ENCODE measurements at regions not wholly inside any gene's neighbourhood (a gene's known extent, or its start where the extent isn't known, plus 50 kb on each side); places are given as distances from the start of the nearest gene placed in this dataset.

DNA sequence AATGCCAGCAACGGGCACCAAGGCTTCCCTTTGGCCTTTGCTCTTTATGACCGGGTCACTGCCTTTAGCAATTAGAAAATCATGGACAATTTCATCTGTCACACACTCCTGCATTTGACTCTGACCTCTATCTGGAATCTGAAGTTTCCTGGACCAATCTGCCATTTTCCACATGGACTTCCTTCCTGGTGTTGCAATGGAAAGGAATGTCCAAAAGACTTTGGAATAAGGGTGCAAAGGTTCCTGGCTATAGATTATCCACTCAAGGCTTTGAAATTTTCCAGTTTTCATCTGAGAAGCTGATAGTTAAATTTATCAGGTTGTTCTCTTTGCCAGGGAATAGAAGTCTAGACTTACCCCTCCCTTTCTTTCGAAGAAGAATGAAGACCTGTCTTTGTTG is 523.1 kb upstream of the ZNF462 start:
- no peak for DNase-seq

DNA sequence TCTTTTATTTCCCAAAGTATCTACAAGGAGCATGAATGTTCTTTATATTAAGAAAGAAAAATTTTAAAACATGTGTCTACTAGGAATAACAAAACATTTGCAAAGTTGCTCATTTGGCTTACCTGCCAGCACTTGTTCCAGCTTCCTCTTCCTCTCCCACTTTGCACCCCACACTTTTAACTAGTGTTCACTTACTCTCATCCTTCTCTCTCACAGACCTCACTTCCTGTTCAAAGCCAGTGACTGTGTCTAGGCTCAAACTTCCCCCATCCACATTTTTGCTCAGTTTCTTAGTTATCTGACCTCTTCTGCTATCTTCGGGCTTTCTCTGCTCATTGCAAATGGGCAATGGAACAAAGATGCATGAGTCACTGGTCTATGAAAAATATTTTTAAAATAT is 512.2 kb upstream of the ZNF462 start:
- no peak for DNase-seq

DNA sequence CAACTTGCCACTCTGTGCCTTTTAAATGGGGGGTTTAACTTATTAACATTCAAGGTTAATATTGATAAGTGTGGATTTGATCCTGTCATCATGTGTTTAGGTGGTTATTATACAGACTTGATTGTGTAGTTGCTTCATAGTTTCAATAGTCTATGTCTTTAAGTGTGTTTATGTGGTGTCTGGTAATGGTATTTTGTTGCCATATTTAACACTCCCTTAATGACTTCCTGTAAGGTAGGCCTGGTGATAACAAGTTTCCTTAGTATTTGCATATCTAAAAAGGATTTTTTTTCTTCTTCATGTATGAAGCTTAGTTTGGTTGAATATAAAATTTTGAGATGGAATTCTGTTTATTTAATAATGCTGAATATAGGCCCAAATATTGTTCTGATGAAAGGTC is 506.0 kb upstream of the ZNF462 start:
- DNase-seq = no peak

DNA sequence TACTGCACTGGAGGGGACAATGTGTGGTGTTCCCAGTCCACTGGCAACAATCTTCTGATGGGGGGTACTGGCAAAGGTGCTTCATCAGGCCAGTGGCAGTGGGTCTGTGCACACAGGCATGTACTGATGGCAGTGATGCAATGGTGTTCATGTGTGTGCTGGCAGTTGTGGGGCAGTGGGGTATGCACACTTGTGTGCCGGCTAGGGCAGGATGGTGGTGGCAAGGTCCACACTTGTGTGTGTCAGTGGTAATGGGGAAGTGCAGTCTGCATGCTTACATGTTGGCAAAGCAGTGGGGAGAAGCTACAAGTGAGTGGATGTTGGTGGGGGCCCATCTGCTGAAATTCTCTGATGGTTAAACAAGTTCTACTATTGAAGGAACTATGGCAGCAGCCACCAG is 504.6 kb upstream of the ZNF462 start:
- DNase-seq = no peak

DNA sequence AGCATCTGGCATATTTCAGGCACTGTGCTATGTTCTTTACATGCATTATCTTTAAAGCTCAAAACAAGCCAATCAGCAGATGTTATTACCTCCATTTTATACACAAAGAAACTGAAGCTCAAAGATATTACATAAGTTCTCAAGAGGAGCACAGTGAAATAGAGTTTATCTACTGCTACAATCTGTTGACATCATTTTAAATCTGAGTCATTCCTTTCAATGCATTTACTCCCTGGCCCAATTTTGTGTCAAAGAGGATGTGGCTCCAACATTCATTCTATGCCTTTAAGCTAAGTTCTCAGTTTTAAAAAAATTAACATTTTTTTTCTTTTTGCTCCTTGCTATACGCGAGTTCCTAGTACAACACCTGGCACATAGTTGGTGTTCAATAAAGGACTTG is 486.3 kb upstream of the ZNF462 start:
- DNase-seq = no peak

DNA sequence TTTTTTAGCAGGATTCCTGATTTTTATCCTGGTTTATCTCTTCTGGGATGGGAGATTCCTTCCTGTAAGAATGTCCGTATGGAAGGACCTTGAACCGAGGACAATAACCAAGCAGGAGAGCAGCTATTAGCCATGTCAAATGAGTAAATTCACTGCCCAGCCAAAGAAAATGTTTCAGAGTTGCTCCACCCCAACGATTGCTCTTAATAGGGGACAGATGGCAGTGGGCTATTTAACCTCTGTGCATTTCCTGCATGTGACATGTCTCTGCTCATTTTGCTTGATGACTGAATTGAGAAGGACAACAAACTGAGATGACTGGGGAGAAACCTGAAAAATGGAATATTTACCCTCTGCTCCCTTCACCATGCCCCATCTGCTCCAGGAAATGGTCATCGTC is 479.9 kb upstream of the ZNF462 start:
- DNase-seq = no peak

DNA sequence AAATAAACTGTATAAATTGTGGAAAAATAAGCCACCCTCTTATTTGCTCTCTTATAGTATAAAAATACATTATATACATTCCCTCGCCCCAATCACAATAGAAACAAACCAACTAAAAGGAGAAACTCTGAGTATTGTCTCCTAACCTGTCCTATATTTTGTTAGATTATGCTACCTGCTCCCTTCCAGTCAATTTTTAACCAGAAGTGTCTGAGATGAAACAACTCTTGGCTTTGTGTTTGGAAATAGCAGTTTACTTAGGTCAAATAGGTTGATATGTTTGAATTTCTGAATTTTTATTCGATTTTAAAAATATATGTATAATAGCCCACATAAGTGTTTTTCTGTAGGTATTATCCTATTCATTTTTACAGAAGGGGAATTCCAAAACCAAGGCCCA is 475.0 kb upstream of the ZNF462 start:
- no peak for DNase-seq

DNA sequence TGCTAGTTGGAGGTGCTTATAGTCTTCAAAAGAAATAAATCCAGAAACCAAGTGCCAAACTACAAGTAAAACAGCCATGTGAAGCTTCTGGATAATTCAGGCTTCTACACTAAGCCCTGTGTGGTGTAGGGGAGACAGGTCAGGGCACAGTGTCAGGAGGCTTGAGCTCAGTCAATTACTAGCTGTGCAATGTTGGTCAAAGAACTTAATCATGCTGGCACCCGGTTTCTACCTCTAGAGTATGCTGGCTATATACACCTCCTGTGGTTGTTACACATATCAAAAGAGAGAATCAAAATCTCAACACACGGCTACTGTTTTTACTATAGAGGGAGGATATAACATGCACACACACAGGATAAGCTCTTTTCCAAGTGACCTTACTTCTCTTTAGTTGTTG is 469.7 kb upstream of the ZNF462 start:
- no peak for DNase-seq

DNA sequence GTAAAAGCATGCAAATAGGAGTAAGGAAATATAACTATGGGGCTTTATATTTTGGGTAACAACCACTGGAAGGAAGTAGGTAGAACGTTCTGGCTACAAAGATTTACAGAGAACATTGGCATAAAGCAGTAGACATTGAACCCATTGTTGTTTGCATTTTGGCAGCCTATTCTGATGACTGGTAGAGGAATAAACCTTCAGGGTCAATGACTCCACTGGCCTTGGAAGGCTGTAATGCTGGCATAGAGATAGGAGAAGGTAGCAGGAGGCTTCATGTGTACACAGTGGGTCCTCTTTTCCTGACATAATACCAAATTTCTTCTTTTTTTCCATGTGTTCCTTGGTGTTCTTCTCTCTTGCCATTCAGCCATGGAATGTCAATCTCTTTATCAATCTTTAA is 462.8 kb upstream of the ZNF462 start:
- DNase-seq = no peak

DNA sequence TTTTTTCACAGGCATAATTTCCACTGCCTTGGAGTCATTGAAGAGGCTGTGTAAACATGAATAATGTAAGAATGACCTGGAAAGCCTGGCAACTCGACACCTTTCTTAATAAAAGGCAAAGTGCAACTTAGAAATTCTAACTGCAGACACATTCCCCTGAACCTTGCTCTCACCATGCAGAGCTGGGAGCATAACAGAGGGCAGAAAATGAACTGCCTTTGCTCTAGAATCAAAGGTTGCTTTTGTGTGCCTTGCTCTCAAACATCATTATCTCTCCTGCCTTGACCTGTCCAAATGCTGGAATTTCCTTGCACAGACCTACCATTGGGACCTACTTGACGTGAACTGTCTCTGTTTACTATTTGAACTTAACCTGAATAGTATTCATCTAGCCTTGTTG is 462.0 kb upstream of the ZNF462 start:
- DNase-seq = no peak

DNA sequence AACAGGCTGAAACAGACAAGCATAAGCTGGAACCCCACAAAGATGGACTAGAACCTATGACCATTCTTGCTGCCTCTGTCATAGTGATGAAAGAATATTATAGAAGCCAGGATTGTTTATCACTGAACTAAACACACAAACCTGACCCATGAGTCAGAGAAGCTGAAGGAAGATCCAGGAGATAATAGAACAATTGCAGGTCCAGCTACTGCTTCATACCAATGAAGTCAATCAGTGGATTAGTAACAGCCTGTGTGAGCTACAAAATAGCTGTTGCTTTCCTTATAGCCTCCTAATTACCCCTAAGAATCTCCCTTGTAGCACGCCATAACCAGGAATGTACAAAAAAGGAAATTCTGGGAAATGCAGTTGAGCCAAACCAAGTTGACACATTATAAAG is 459.9 kb upstream of the ZNF462 start:
- no peak for DNase-seq

DNA sequence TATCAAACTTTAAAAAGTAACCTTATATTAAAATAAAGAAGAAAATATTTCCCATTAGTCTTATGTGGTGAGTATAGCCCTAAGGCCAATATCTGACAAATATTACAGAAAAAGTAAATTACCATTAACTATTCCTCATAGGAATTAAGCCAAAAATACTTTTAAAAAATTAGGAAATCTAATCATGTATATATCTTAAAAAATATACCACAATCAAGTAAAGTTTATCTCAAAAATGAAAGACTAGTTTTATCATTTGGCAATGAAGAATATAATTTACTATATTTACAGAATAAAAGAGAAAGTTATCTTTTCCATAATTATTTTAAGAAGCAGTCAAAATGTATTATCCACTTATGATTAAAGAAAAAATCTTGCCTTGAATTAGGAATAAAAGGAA is 458.8 kb upstream of the ZNF462 start:
- DNase-seq = no peak

DNA sequence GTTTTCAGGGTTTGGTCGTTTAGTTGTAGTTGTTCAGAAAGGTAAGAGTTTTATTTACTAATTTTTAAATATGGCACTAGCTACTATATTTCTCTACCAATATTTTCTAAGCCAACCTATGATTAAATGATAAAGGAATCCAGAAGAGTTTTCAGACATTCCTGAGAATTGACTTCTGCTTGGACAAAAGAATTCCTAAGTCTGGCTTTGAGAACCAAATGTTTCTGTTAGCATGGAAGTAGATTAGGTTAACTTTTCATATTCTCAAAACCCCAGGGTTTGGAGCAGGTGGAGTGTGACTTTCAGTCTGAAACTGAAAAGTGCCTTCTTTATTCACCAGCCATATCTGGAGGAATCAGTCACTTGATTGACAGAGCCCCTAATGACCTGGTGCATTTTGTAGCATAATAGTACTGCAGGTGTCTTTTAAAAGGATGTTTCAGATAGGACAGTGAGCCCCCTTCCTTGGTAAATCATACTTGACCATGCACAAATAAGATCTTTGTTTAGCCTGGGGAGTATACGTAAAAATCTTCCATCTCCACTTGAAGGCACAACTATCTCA is 457.0 kb upstream of the ZNF462 start:
- no peak for DNase-seq

DNA sequence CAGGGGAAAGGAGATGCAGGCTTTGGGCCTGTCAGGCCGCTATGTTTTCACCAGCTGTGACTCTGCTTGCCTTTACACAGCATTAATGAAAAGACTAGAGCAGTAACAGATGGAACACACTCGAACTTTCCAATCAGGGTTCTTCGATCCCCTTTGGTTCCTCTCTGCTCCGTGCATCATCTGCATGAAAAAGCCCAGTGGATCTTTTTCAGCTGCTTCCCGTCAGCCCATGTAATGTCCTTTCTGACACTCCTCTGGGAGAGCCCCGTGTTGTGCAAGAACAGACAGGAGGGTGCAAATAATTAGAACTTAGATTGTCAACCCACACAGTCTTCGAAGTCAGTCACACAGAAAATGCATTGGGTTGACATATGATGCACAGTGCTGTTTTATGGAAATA is 448.9 kb upstream of the ZNF462 start:
- DNase-seq = no peak

DNA sequence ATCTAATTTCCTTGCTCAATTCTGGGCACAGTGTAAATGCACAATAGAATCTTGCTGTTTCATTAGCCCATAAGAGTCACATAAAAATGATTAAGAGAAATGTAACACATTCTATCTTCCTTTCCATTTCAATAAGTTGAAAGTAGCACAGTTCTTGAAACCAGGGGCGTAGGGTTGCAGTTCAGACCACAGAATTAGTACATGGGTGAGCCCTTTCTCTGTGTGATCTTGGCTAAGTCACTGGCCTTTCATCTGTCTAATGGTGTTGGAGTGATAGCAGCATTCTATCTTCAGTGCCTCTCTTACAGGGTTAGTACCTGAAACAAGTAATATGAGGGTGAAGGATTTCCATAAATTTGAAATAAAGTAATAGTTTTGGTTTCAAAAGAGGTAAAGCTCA is 445.3 kb upstream of the ZNF462 start:
- DNase-seq = no peak

DNA sequence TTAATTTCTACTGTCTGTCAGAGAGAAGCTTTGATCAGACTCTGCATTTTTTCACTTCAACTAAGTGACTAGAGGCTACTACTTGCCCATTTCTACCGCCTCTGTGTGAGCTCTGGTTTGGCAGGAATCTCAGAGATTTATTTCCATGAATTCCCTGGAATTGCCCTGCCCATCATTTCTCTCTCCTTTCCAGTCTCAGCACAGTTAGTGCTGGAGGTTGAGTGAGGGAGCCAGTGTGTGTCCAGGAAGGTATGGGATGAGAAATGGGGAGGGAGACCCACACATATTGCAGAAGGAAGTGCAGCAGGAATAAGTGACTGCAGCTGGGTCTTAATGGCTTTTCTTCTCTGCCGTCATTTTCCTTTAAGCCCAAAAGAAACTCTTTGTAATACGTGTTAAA is 443.1 kb upstream of the ZNF462 start:
- DNase-seq = no peak

DNA sequence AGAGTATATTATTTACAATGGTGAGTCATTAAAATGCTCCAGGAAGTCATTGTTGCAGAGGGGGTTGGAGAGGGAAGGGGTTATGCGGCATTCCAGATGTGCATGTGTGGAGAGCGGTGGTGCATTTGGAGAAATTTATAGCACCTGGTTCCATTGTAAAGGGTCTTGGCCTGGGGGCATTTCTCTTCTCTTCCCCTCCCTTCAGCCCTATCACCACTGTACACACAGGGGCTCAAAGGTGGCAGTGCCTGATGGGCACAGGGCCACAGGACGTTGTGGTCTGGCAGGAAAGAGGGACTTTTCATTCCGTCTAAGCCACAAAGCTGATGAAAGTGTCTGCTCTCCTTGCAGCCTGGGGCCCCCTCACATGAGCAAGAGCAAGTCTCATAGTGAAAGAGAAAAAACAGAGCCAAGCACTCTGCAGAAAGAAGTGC is 442.4 kb upstream of the ZNF462 start:
- DNase-seq = peak; percentile 23

DNA sequence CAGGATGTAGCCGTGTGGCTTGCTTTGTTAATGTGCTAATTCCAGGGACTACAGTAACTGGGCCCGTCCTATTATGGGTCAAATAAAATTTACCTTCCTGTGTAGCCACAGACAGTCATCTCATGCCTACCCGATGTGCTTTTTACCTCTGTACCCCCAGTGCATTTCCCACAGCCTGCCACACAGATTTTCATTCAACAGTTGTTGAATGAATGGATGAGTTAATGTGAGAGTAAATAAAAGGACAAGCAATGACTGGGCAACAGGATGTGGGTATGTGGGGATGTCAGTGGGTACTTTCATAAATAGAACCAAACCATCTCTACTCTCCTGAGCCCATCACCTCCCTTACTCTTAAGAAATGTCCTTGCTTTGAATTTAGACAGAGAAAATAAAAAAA is 441.2 kb upstream of the ZNF462 start:
- DNase-seq = no peak

DNA sequence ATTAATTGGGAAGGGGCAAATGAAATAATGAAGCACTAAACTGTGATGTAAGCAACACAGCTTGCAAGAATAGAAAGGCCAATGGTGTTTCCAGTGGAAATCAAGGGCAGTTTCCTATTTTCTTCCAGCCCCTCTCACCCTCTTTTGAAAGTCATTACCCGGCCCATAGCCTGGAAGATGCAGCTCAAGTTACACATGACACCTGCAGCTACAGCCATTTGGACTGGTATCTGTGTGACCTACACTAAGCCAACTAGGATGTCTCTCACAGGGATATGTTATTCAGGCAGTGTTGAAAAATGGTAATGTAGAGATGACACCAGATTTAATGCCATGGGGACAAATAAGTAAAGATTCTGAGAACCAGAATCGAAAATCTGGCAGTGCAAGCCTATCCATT is 439.4 kb upstream of the ZNF462 start:
- no peak for DNase-seq

DNA sequence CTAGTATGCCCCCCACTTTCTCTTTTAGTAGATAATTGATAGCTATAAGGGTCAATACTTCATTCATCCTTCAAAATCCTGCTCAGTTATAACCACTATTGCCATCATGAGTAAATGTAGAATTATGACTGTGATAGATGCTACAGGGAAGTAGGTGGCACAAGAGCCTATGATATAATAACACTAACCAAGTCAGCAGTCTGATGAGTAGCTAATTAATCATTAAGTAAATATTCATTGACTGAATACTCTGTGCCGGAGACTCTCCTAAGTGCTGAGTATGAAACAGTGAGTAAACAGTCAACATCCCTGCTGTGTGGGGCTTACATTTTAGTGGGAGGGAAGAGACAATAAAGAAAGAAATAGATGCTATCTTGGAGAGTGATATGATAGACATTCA is 430.3 kb upstream of the ZNF462 start:
- no peak for DNase-seq

DNA sequence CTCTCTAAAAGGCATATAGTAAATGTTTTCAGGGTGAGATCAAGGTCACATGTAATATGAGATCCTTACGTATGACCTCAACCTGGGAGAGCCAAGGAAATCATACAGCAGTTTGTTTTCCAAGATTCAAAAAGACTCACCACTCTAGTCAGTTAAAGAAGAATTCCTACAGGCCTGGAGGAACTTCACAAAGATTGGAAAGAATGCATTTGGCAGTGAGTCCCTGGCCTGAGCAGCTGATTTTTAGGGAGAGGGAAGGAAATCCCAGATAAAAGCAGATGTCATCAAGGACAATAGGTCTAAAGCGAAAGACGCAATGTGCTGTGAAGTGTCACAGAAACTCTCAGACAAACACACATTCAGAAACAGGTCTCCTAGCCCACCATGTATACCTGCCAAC is 424.0 kb upstream of the ZNF462 start:
- no peak for DNase-seq

DNA sequence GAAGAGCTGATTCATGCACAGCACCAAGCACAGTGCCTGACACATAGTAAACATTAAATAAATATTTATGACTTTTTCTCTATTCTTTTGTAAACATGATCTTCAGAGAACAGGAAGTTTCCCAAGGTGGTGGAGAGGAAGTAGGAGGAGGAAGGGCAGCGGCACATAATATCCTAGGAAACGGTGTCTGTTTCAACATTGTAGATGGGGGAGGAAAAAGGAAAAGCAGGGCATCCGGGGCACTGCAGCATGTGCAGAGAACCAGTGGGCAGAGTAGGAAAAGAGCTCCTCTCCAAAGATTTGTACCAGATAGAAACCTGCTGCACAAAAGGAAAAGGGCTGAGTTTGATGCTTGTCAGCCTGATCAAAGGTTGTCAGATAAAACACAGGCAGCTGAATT is 421.7 kb upstream of the ZNF462 start:
- no peak for DNase-seq

DNA sequence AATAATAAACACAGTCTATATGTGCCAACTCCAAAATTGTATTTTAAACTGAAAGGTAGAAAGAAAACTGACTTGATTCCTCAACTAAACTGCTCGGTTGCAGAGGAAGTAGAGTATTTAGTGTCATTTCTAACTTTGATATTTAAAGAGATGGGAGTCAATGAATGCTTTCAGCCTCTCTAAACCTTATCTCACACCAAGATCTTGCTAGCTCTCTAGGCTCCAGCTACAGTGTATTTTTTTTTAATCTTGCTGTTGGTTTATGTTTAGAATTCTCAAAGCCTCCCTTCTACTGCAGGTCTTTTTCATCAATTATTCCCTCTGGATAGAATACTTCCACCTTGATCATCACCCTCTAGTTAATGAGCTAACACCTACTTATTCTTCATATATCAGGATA is 419.4 kb upstream of the ZNF462 start:
- DNase-seq = no peak

DNA sequence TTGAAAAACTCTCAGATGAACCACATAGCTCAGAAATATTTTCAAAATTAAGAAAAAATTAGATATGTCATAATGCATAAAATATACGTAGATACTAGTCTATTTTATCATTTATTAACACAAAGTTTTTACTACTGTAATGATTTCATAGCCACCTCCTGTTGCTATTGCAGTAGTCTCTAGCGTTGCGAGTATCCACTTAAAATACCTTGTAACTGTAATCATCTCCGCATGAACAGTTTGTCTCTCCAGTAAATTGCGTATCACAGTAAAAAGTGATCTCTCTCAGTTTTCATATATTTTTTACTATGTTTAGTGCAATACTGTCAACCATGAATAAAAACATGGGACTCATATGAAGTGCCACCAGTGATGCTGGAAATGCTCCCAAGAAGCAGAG is 417.9 kb upstream of the ZNF462 start:
- DNase-seq = no peak

DNA sequence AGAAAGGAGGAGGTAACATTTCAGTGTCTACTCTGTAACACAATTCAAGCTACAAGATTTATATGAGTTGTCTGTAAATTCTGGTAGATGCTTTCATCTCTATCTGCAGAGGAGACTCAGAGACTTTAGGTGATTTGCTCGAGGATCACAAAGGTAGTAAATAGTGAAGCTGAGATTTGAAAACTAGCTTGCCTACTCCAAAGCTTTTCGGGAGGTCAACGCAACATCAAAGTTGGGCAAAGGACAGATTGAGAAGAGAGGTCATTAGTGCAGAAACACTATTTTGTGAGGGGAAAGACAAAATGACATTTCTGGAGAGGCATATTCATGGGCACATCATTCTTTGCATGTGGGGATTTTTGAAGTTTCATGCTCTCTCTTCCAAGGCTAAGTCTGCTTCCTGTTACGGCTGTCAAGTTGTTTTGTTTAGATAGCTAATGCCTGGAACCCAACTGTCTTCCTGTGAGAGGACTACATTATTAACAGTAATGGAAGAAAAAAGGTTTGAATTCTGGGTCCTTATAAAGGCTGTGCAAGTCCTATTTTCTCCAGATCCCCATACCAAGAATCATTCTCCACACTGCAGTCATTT is 413.5 kb upstream of the ZNF462 start:
- no peak for DNase-seq

DNA sequence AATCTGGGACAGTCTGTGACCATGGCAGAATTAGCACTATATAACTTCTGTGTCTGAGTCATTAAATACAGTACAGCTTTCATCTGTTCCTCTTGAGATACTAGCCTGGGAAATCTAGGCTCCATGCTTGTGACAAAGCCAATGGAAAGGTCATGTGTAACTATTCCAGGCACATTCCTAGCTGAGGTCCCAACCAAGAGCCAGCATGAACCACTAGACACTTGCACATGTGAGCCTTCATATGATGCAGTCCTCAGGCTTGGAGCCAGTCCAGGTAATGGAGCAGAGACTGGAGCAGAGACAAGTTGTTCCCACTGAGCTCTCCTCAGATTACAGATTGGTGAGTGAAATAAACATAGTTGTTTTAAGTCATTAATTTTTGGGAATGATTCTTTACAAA is 412.4 kb upstream of the ZNF462 start:
- DNase-seq = no peak

All from stimulated activated CD8-positive, alpha-beta memory T cell treated with anti-CD3 and anti-CD28 coated beads, Interleukin-4, amount 100 ng/mL, for 48 hours (primary cell).